ENCODE measurements at regions not wholly inside any gene's neighbourhood (a gene's known extent, or its start where the extent isn't known, plus 50 kb on each side); places are given as distances from the start of the nearest gene placed in this dataset.
"Not testable (repeated sequence)": the region's sequence is repeated elsewhere in the genome, so short reads cannot be mapped to it uniquely, and the experiment has no call there.

GRCh38 chr1:96901783-96902363 is 180.3 kb downstream of the PTBP2 start:
- Histone ChIP-seq H3K9me3 (ENCODE audit: control insufficient read depth, insufficient read depth, low read depth, low read length) (no peaks in the 10 kb centered on the region), H3K27ac (ENCODE audit: extremely low read depth, low read depth, low read length) (no peak overlapping the region), H3K36me3 (ENCODE audit: control insufficient read depth in 2 of 2, insufficient read depth in 1 of 2, low read length in 2 of 2) (no peaks in the 10 kb centered on the region), H3K4me3 (ENCODE audit: low read depth, low read length) (no peak overlapping the region), H3K4me1 (ENCODE audit: control insufficient read depth, insufficient read depth, low read length) (no peaks in the 10 kb centered on the region)
- TF ChIP-seq ZFP41 (tag by site-specific recombination; IDR thresholded peaks at IDR 0.05; ENCODE audit: borderline replicate concordance) (no peak), TRIM28 (IDR thresholded peaks at IDR 0.05; ENCODE audit: borderline replicate concordance, low read length) (peak; percentile 42; the same call in 1 of the 2 replicates), SETDB1 (IDR thresholded peaks at IDR 0.05; ENCODE audit: insufficient read length, low read length) (peak; percentile 86)
- POLR2A ChIA-PET: no interaction called here
- CTCF ChIA-PET: interaction anchor here (0.6 kb wide), 1 partner anchor 308 kb away, joined by 5 read pairs; no protein-coding TSS in a partner anchor

DNA sequence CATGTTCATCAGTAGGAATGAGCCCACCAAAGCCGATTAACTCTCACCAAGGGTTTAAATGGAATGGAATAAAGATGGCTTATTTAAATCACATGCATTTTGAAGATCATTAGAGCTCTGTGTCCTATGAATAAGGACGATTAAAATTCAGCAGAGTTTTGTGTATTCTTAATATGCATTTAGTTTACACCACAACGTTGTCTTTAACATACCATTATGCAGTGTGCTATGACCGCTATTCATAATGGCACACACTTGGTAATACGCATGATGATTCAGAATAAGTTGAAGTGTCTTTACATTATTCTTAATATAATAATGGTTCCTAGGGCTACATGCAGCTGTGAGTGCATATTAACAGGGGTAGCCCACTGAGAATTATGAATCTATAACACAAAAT is 190.7 kb downstream of the PTBP2 start:
- no peak for TF ChIP-seq ZNF514 (tag by site-specific recombination; IDR thresholded peaks at IDR 0.05)
- no peak for TF ChIP-seq YY2 (tag by site-specific recombination; IDR thresholded peaks at IDR 0.05)
- TF ChIP-seq, protein P1, sequence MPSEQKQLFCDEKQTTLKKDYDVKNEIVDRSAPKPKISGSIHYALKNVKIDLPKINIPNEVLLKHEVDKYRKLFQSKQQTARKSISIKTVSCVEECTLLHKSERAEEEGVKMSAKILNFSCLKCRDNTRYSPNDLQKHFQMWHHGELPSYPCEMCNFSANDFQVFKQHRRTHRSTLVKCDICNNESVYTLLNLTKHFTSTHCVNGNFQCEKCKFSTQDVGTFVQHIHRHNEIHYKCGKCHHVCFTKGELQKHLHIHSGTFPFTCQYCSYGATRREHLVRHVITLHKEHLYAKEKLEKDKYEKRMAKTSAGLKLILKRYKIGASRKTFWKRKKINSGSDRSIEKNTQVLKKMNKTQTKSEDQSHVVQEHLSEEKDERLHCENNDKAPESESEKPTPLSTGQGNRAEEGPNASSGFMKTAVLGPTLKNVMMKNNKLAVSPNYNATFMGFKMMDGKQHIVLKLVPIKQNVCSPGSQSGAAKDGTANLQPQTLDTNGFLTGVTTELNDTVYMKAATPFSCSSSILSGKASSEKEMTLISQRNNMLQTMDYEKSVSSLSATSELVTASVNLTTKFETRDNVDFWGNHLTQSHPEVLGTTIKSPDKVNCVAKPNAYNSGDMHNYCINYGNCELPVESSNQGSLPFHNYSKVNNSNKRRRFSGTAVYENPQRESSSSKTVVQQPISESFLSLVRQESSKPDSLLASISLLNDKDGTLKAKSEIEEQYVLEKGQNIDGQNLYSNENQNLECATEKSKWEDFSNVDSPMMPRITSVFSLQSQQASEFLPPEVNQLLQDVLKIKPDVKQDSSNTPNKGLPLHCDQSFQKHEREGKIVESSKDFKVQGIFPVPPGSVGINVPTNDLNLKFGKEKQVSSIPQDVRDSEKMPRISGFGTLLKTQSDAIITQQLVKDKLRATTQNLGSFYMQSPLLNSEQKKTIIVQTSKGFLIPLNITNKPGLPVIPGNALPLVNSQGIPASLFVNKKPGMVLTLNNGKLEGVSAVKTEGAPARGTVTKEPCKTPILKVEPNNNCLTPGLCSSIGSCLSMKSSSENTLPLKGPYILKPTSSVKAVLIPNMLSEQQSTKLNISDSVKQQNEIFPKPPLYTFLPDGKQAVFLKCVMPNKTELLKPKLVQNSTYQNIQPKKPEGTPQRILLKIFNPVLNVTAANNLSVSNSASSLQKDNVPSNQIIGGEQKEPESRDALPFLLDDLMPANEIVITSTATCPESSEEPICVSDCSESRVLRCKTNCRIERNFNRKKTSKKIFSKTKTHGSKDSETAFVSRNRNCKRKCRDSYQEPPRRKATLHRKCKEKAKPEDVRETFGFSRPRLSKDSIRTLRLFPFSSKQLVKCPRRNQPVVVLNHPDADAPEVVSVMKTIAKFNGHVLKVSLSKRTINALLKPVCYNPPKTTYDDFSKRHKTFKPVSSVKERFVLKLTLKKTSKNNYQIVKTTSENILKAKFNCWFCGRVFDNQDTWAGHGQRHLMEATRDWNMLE (tag by site-specific recombination; conservative IDR thresholded peaks at IDR 0.05; ENCODE audit: low read depth): no peak
- no peak for TF ChIP-seq ZNF776 (tag by site-specific recombination; IDR thresholded peaks at IDR 0.05; ENCODE audit: borderline replicate concordance)
- TF ChIP-seq ZNF837 (tag by site-specific recombination; IDR thresholded peaks at IDR 0.05): no peak
- no peak for TF ChIP-seq KLF1 (tag by site-specific recombination; IDR thresholded peaks at IDR 0.05)
- no peak for TF ChIP-seq ZNF302 (tag by site-specific recombination; IDR thresholded peaks at IDR 0.05; ENCODE audit: low read depth)
- no peak for TF ChIP-seq ZNF433 (tag by site-specific recombination; IDR thresholded peaks at IDR 0.05; ENCODE audit: low read depth)
- TF ChIP-seq ZNF664 (tag by site-specific recombination; IDR thresholded peaks at IDR 0.05): no peak
- TF ChIP-seq ZXDB (tag by site-specific recombination; IDR thresholded peaks at IDR 0.05): no peak
- no peak for TF ChIP-seq ZNF416 (tag by site-specific recombination; IDR thresholded peaks at IDR 0.05)
- no peak for TF ChIP-seq ZNF184 (tag by site-specific recombination; IDR thresholded peaks at IDR 0.05)
- no peak for TF ChIP-seq EGR2 (tag by site-specific recombination; IDR thresholded peaks at IDR 0.05; ENCODE audit: low read depth)
- H3K4me1 ChIP-seq (ENCODE audit: control insufficient read depth, insufficient read depth, low read length): no peaks in the 10 kb centered on the region
- no peaks in the 10 kb centered on the region for H3K9me3 ChIP-seq (ENCODE audit: control insufficient read depth, insufficient read depth, low read depth, low read length)
- H3K27ac ChIP-seq (ENCODE audit: extremely low read depth, low read depth, low read length): no peak overlapping the region
- POLR2A ChIA-PET: no interaction called here
- CTCF ChIA-PET: interaction anchor here (1.1 to 1.9 kb wide), 2 partner anchors 25 to 67 kb away, joined by 3 to 4 read pairs; no protein-coding TSS in a partner anchor
- no peak overlapping the region for H3K4me3 ChIP-seq (ENCODE audit: low read depth, low read length)
- no peaks in the 10 kb centered on the region for H3K36me3 ChIP-seq (ENCODE audit: control insufficient read depth in 2 of 2, insufficient read depth in 1 of 2, low read length in 2 of 2)

- CTCF ChIA-PET; H3K36me3 ChIP-seq (ENCODE audit: control insufficient read depth in 2 of 2, insufficient read depth in 1 of 2, low read length in 2 of 2); H3K4me1 ChIP-seq (ENCODE audit: control insufficient read depth, insufficient read depth, low read length); POLR2A ChIA-PET; H3K27ac ChIP-seq (ENCODE audit: extremely low read depth, low read depth, low read length); H3K4me3 ChIP-seq (ENCODE audit: low read depth, low read length); H3K9me3 ChIP-seq (ENCODE audit: control insufficient read depth, insufficient read depth, low read depth, low read length): not testable (repeated sequence)
Observed at GRCh38 chr1:96915701-96916100, 194.1 kb downstream of the PTBP2 start.

Data from HEK293 (cell line).